Endothelial cell of umbilical vein (primary cell): ENCODE measurements at regions not wholly inside any gene's neighbourhood (a gene's known extent, or its start where the extent isn't known, plus 50 kb on each side); places are given as distances from the start of the nearest gene placed in this dataset.

ENCODE experiments used
- BruUV-seq: library from RNA; stranded (reverse); fragments of 400-500 nt; replicated peaks from 2 replicates; lab custom pipeline; 2021; lab: Mats Ljungman, UMichigan
- CTCF ChIA-PET: fragments of 300-600, 350-600 bp; sonication (Branson Sonifier 250); formaldehyde crosslinking; loops from one replicate; lab custom pipeline; 2021; ENCODE audit warnings: antibody characterized with exemption, inconsistent platforms; lab: Charles Lee
- POLR2A ChIA-PET: fragments of 300-600, 350-600 bp; sonication (Branson Sonifier 250); formaldehyde crosslinking; loops from one replicate; lab custom pipeline; 2021; ENCODE audit warnings: antibody characterized with exemption, inconsistent platforms; lab: Charles Lee
- DNase-seq: peaks from one replicate; pipeline ENCODE4 v3.0.0-alpha.2; 2011; ENCODE audit warnings: low read depth, low spot score
- FAIRE-seq: peaks from 2 replicates; lab custom pipeline; 2011; peaks lifted over from hg19 to GRCh38; lab: Jason Lieb, UNC
- H2AFZ ChIP-seq: 2 replicates; pipeline ENCODE4 v1.6.0; 2012; ENCODE audit warnings: low read depth, low read length, control low read depth, inconsistent platforms
- H3K27ac ChIP-seq: 2 replicates; pipeline ENCODE4 v1.5.1; 2011; ENCODE audit warnings: low read depth, mild to moderate bottlenecking, control low read depth, low read length, moderate library complexity; ENCODE audit not compliant: insufficient read depth
- H3K27me3 ChIP-seq, 2 experiments: 2 replicates each; pipeline versions ENCODE4 v1.6.0 to v1.6.1; 2011; ENCODE audit warnings: low read length in 2 of 2, mixed read lengths in 1 of 2; ENCODE audit not compliant: control insufficient read depth in 2 of 2, insufficient read depth in 2 of 2
- H3K36me3 ChIP-seq, 2 experiments: 2 replicates in 1 of 2; 3 replicates in 1 of 2; pipeline ENCODE4 v1.5.1; 2011; ENCODE audit warnings: low read length in 2 of 2, mild to moderate bottlenecking in 1 of 2, moderate library complexity in 1 of 2; ENCODE audit not compliant: control insufficient read depth in 2 of 2, insufficient read depth in 2 of 2; ENCODE audit errors: extremely low read depth in 1 of 2
- H3K4me1 ChIP-seq: 3 replicates; pipeline ENCODE4 v1.5.1; 2011; ENCODE audit warnings: mild to moderate bottlenecking, low read length; ENCODE audit not compliant: control insufficient read depth, insufficient read depth; ENCODE audit errors: extremely low read depth
- H3K4me2 ChIP-seq: 2 replicates; pipeline ENCODE4 v1.6.1; 2011; ENCODE audit warnings: low read length, control low read depth, mixed read lengths; ENCODE audit not compliant: insufficient read depth
- H3K4me3 ChIP-seq, 3 experiments: fragments of 200-600 bp in 1 of 3; sonication (generic), shearing (Covaris generic) in 1 of 3; replicated peaks in 1 of 3; 2 replicates each; pipeline ENCODE4 v1.5.1; 2011 to 2016; ENCODE audit warnings: control low read depth in 3 of 3, low read length in 3 of 3, mild to moderate bottlenecking in 2 of 3, inconsistent platforms in 1 of 3, low read depth in 1 of 3, moderate library complexity in 1 of 3; ENCODE audit not compliant: insufficient read depth in 1 of 3
- H3K79me2 ChIP-seq: 2 replicates; pipeline ENCODE4 v1.6.0; 2012; ENCODE audit warnings: low read length, inconsistent platforms; ENCODE audit not compliant: control insufficient read depth, insufficient read depth
- H3K9ac ChIP-seq: replicated peaks from 2 replicates; pipeline ENCODE3; 2011; ENCODE audit warnings: low read length, control low read depth; ENCODE audit not compliant: insufficient read depth; ENCODE audit errors: extremely low read depth
- H3K9me1 ChIP-seq: replicated peaks from 3 replicates; pipeline ENCODE4 v1.6.0; 2011; ENCODE audit warnings: mild to moderate bottlenecking, low read length; ENCODE audit not compliant: control insufficient read depth, insufficient read depth; ENCODE audit errors: extremely low read depth
- H3K9me3 ChIP-seq: replicated peaks from 2 replicates; pipeline ENCODE4 v1.5.1; 2012; ENCODE audit warnings: low read length, inconsistent platforms; ENCODE audit not compliant: control insufficient read depth, insufficient read depth
- H4K20me1 ChIP-seq: replicated peaks from 2 replicates; pipeline ENCODE3; 2011; ENCODE audit warnings: mild to moderate bottlenecking, low read length; ENCODE audit not compliant: control insufficient read depth, insufficient read depth; ENCODE audit errors: extremely low read depth
- EZH2 ChIP-seq: IDR thresholded peaks from 2 replicates; pipeline ENCODE4 v1.6.1; 2012; ENCODE audit warnings: borderline replicate concordance, low read depth, mild to moderate bottlenecking, moderate library complexity, low read length, inconsistent platforms; ENCODE audit not compliant: severe bottlenecking
- FOS ChIP-seq: IDR thresholded peaks from 2 replicates; pipeline ENCODE4 v1.6.1; 2011; ENCODE audit warnings: mild to moderate bottlenecking, low read length, moderate library complexity, borderline replicate concordance; ENCODE audit not compliant: insufficient read depth
- GATA2 ChIP-seq: IDR thresholded peaks from 2 replicates; pipeline ENCODE4 v1.7.0; 2011; ENCODE audit warnings: low read depth, mild to moderate bottlenecking, moderate library complexity, mixed read lengths, low read length; ENCODE audit not compliant: insufficient read length, insufficient read depth
- JUN ChIP-seq: IDR thresholded peaks from 2 replicates; pipeline ENCODE4 v1.6.1; 2011; ENCODE audit warnings: borderline replicate concordance, low read depth; ENCODE audit not compliant: insufficient read length, insufficient read depth
- MYC ChIP-seq: IDR thresholded peaks from one replicate; pipeline ENCODE4 v1.6.1; 2011; ENCODE audit warnings: mild to moderate bottlenecking, low read depth, low read length
- POLR2A ChIP-seq: IDR thresholded peaks from 2 replicates; pipeline ENCODE4 v1.6.1; 2012; ENCODE audit warnings: low read depth, mild to moderate bottlenecking, control low read depth, low read length
- POLR2AphosphoS5 ChIP-seq: IDR thresholded peaks from 2 replicates; pipeline ENCODE4 v1.6.1; 2012; ENCODE audit warnings: low read depth, mild to moderate bottlenecking, control low read depth, low read length, moderate library complexity; ENCODE audit not compliant: insufficient read depth
- dilution Hi-C: fragments of 300-500 bp; cut with MboI; formaldehyde crosslinking; loops from one replicate; pipeline ENCODE4 v1.15.0; 2019; ENCODE audit warnings: low sequenced_read_pairs; ENCODE audit not compliant: extremely low pct_ligation_motif_present
- intact Hi-C: fragments of 100-400 bp; cut with micrococcal nuclease; formaldehyde crosslinking; loops from one replicate; pipeline ENCODE4 v1.10.0; 2022
- TF ChIP-seq, protein P1 (sequence below): IDR thresholded peaks from 2 replicates; pipeline ENCODE4 v1.6.1; 2011; ENCODE audit not compliant: insufficient read depth, insufficient read length
- TF ChIP-seq, protein P2 (sequence below), 2 donors: IDR thresholded peaks; 1 replicate in 1 of 2; 2 replicates in 1 of 2; pipeline ENCODE4 v1.5.1; 2011; ENCODE audit warnings: low read length in 2 of 2, mild to moderate bottlenecking in 2 of 2, moderate library complexity in 2 of 2, control low read depth in 1 of 2, inconsistent platforms in 1 of 2, low read depth in 1 of 2; ENCODE audit not compliant: insufficient read depth in 1 of 2; ENCODE audit errors: extremely low read depth in 1 of 2

DNA sequence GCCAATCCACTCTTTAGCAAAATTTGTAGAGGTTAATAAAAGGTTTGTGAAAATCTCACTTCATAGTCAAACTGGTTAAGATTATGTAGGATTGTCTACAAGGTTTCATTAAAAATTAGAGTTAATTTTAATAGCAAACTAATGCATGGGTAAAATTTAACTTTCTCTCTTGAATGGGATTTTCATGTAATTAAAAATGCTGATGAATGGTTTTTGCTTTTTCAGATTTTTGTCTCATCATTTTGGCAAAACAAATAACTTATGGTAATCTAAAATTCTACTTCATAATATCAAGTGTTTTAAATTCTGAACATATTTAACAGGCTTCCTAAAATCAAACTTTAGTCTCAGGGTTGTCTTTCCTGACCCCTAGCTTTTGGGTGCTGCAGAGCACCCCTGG is 113.8 kb upstream of the FAM174A start:
- H3K9me3 ChIP-seq, result no peaks in the 10 kb centered on the region
- intact Hi-C loops (no loop called here), dilution Hi-C loops (no loop called here)
- DNase-seq (no peak), FAIRE-seq (no peak)
- POLR2A ChIA-PET, result no interaction called here
- peaks cover 3% of the 10 kb centered on the region for H3K4me1 ChIP-seq
- no TSS peak for BruUV-seq
- H3K4me3 ChIP-seq, result no peak overlapping the region
- no peaks in the 10 kb centered on the region for H3K36me3 ChIP-seq
- H2AFZ ChIP-seq, result no peak overlapping the region
- H3K27me3 ChIP-seq, result no peaks in the 10 kb centered on the region
- no peak overlapping the region for H3K9ac ChIP-seq
- CTCF ChIA-PET, result no interaction called here
- H3K4me2 ChIP-seq, result no peak overlapping the region
- no peak overlapping the region for H3K27ac ChIP-seq
- no peaks in the 10 kb centered on the region for H3K9me1 ChIP-seq
- H4K20me1 ChIP-seq, result no peaks in the 10 kb centered on the region
- no peaks in the 10 kb centered on the region for H3K79me2 ChIP-seq
- no peak for TF ChIP-seq MYC
- no peak for TF ChIP-seq POLR2A
- TF ChIP-seq, protein P1, sequence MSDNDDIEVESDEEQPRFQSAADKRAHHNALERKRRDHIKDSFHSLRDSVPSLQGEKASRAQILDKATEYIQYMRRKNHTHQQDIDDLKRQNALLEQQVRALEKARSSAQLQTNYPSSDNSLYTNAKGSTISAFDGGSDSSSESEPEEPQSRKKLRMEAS, result no peak
- no peak for TF ChIP-seq JUN
- TF ChIP-seq POLR2AphosphoS5, result no peak
- no peak for TF ChIP-seq GATA2
- no peak for TF ChIP-seq FOS
- no peak for TF ChIP-seq EZH2
- TF ChIP-seq, protein P2, sequence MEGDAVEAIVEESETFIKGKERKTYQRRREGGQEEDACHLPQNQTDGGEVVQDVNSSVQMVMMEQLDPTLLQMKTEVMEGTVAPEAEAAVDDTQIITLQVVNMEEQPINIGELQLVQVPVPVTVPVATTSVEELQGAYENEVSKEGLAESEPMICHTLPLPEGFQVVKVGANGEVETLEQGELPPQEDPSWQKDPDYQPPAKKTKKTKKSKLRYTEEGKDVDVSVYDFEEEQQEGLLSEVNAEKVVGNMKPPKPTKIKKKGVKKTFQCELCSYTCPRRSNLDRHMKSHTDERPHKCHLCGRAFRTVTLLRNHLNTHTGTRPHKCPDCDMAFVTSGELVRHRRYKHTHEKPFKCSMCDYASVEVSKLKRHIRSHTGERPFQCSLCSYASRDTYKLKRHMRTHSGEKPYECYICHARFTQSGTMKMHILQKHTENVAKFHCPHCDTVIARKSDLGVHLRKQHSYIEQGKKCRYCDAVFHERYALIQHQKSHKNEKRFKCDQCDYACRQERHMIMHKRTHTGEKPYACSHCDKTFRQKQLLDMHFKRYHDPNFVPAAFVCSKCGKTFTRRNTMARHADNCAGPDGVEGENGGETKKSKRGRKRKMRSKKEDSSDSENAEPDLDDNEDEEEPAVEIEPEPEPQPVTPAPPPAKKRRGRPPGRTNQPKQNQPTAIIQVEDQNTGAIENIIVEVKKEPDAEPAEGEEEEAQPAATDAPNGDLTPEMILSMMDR (IDR thresholded peaks at IDR 0.05; ENCODE audit: extremely low read depth in 1 of 2, insufficient read depth in 1 of 2, low read depth in 1 of 2, low read length in 2 of 2), result no peak
